Fibroblast of skin of left quadriceps (primary cell): ENCODE measurements at regions not wholly inside any gene's neighbourhood (a gene's known extent, or its start where the extent isn't known, plus 50 kb on each side); places are given as distances from the start of the nearest gene placed in this dataset.
"Not testable (repeated sequence)": the region's sequence is repeated elsewhere in the genome, so short reads cannot be mapped to it uniquely, and the experiment has no call there.

Experiments
- DNase-seq, 2 experiments: peaks; one replicate each; pipeline ENCODE4 v3.0.0-alpha.2; 2013; ENCODE audit warnings: low read depth in 2 of 2

DNA sequence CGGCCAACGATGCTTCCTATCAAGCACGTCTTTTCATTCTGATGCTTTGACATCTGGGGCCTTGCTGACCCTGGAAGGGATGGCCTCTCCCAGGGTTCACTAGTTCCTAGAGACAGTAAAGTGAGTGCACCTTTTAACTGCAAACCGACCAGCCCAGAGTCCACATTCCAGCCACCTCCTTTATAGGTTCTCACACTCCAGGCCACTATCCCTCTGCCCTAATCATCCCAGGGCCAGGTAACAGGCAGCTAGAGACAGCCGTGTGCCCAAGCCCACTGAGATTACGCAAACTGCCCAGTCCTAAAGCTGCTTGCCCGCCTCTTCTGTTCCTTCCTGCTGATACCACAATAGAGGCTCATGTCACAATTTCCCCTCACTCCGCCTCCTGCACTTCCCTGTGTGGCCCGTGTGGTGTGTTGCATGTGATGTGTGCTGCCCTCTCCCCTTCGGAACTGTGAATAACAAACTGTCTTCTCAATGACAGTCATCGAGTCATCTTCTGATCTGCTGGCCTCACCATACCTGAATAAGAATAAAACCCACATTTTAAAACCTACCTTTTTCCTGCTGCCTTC, 123.7 kb upstream of the EXOC2 start:
- no peak for DNase-seq

DNA sequence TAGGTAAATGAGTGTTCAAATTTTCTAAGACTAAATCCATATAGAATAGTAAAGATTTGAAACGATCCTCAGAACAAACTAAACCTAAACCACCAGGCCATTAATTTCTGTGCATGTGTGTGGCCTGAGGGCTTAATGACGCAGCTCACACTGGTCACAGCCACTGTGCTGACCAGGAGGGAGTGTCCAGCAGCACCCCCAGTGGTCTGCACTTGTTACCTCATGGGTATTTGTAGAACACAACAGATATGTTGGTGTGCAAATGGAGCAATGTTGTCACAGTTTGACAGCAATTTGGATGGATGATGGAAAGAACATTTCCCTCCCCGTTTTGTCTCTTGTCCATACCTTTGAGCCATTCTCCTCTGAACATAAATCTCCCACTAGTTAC, 122.4 kb upstream of the EXOC2 start:
- no peak for DNase-seq

DNA sequence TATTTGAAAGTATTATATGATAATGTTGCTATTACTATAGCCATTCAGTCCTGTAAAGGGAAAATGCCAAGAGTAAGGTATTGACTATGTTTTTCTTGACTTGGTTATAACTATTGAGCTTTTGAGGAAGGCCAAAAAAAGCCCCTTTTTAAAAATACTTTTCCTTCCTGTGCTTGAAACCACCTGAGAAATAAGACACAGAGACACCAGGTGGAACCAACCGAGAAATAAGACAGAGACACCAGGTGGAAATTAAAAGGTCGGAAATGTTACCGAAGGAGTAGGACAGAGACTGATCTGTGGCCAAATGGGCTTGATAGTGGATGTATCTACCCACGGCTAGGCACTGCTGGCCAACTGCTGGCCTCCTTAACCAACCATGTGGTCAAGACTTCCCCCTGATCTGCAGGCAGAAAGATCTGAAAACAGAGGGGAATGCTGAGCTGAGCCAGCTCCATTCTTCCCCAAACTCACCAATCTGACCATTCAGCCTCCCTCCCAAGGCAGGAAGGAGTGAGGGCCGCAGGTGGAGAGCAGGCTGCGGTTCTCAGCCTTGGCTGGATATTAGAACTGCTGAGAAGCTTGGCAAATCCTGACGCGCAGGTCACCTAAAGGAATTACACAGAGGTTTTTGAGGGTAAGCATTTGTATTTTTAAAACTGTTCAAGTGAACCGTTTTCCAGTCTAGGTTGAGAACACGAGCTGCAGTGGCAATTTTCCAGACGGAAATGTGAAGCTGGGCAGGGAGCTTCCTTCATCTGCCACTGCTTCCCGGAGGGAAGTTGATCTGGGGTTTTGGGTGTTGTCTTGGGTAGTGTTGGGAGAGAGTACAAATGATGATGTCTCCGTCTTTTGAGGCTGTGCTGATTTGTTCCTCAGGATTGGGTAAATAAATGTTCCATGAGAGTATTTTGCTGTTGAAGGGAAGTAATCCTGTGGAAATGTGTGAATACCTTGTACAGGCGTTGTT, 121.7 kb upstream of the EXOC2 start:
- DNase-seq, result no peak

DNA sequence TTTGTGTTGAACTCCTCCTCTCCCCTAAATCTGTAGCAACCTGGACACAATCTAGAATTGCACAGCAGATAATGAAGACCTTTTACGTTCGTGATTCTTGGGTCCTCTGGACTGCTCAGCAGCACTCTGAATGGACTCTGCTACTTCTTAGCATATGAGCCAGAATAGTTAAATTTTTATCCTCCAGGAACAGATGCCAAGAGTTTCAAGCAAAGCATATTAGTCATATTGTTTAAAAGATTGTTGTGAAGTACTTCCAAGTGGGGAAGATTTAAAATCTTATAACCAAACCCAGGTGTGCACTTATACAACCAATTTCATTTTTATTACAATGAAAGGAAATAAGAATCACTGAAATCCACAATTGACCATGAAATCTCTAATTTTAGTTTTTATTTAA, 118.9 kb upstream of the EXOC2 start:
- DNase-seq, result no peak

DNA sequence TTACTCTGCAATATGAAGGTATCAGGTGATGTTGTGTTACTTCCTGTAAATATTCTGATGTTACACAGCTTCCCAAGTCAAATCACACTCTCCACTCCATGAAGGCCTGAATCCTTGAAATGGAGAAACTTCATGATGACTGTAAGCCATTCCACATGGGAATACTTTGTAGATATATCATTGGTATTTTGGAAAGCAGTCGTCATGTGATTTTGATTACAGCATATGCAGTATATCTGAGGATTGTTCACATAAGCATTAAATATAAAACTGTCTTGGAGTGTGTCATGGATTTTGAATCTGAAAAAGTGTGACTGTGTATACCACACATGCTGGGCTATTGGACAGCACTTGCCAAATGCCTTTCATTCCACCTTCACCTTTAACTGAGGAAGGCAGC, 118.3 kb upstream of the EXOC2 start:
- peak in 1 of 2 experiments; percentile 3 for DNase-seq

DNA sequence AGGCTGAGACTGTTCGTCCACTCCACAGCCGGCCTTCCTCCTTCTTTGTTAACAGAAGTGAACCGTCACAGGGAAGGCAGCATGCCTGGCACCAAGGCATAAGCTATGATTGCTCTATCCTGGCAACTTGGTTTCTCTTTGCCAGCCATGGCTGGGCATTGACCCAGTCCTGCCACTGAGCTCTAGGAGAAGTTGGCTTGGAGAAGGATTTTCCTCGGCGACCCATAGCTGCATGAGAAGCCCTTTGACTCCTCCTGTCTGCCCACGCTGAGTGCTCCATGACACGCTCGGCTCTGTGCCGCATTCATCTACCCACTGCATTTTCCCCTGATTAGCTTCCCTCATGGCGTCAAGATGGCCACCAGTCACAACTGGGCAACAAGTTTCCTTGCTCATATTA, 111.8 kb upstream of the EXOC2 start:
- no peak for DNase-seq

DNA sequence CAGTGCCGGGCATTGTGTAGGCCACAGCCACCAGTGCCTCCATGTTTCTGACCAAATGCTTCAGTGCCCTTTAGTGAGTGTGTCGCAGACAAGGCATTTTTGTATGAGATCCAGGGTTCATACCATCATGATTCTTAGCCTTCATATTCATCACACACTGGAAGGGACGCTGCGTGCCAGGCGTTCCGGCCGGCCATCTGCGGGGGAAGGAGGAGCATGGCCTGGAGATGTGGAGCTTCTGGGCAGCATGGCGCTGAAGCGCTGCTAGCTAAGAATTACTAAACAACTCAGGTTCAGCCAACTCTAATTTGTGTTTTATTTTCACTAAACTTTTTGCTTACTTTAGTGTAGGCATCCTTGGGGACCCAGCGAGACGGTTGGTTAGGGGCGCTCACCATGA, 111.4 kb upstream of the EXOC2 start:
- no peak for DNase-seq

DNA sequence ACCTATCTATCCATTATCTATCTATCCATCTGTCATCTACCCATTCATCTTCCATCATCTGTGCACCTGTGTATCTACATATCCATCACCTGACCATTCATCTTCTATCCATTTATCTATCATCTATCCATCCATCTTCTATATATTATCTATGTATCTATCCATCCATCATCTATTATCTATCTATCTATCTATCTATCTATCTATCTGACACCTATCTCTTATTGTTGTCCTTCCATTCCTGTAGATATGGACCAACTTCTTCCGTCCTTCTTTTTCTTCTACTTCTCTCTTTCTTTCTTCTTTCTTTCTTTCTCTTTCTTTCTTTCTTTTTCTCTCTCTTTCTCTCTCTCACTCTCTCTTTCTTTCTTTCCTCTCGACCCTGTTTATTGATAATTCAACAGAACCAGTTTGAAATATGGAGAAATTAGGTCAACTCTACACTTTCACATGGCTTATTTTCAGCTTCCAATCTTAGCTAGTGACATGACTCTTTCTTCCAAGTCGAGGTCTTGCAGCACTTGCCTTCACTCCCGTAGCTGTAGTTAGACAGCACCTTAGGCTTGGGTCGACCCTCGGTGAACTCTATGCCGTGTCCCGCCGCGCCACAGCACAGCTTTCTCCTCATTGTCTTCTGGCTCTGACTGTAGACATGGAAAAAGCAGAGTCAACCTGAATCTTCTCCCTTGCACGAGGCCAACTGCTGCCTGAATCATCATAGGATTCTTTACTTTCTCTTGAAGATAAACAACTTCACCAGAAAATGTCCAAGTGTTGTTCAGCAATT, 110.4 kb upstream of the EXOC2 start:
- DNase-seq, result no peak

DNA sequence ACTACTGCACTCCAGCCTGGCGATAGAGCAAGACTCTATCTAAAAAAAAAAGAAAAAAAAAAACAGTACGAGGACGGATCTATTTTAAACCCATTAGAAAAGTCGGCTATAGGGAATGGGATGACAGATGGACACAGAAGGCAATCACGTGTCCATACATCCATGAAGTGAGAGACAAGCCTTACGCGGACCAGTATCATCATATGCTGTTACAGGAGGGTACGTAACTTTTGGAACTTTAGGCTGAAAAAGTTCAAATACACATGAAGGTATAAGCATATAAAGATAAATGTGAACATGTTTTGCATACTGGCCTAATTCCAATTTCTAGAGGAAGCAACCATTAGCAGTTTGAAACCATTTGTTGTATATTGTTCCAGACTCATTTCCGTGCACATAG, 109.8 kb upstream of the EXOC2 start:
- DNase-seq, result no peak

DNA sequence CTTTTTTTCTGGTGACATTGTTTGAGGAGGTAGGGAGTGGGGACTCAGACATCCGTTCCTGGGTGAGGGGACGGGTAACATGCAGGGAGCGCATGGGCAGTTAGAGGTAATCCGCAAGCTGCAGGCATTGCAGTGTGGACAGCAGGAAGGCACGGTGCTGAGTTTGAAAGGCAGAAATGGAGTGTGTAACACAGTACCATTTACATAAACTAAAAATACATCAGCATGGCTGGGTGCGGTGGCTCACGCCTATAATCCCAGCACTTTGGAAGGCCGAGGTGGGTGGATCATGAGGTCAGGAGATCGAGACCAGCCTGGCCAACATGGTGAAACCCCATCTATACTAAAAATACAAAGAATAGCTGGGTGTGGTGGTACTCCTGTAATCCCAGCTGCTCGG, 109.3 kb upstream of the EXOC2 start:
- DNase-seq, result not testable (repeated sequence)

DNA sequence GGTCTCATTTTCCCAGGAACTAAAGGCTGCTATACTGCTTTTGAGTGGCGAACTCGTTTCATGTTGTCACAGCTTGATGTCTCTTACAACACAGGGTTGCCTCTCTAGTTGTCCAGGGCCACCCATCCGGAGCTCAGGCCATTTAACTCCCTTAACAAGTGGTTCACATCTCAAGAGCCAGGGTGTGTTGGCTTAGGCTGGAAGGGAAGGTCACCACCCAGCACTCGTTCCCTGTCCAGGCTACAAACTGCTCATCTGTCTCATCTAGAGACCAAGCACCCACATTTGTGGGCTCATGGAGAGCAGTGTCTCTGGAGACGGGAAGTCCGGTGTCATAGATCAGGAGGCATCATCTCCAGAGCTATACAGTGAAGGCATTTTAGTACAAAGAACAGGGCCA, 106.8 kb upstream of the EXOC2 start:
- no peak for DNase-seq

DNA sequence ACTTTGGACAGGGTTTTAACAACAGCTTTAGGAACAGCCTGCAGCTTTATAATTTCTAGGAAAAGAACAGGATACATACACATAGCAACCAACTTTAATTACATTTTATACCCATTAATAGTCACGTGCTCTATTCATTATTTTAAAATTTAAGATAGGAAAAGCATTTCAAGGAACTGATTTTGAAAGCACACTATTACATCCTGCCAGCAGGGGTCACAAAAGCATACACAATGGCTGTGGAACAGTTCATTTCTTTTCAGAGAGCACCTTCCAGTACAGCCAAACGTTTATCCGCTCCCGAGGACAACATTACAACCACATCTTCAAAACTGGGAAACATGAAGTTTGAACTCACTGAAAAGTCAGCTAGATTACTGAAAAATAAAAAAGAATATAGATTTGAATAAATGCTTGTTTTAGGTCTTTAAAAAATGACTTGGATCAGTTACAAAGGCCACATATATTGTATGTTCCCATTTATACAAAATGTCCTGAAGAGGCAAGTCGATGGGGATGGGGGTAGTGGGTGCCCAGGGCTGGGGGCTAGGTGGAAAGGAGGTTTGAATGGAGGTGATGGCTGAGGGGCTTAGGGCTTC, 104.6 kb upstream of the EXOC2 start:
- DNase-seq, result peak; percentile 12 to 16

DNA sequence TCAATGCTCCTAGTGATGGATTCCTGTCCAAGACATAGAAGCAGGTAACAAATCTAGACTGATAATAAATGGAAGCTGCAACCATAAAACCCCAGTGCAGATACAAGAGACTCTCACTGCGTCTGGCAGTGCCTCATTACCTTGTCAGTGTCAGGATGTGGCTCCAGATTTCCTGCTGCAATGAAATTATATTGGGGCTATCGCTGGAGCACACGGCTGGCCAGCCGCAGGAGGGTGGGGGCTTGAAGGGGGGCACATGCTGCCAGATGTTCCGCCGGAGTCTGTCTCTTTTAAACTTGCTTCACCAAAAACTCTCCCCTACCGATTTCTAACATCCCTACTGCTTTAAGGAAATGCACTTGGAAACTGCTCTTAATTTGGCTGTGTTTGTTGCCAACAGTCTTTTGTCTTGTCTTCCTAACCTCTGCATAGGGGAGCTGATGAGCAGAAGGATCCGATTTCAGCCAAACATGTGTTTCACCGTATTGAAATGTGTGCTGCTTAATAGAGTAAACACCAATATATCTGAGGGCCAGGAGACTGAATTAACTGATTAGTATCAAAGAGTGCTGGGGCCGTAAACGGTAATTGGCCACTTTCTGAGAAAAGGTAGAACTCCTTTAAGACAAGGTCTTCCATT, 102.2 kb upstream of the EXOC2 start:
- no peak for DNase-seq

DNA sequence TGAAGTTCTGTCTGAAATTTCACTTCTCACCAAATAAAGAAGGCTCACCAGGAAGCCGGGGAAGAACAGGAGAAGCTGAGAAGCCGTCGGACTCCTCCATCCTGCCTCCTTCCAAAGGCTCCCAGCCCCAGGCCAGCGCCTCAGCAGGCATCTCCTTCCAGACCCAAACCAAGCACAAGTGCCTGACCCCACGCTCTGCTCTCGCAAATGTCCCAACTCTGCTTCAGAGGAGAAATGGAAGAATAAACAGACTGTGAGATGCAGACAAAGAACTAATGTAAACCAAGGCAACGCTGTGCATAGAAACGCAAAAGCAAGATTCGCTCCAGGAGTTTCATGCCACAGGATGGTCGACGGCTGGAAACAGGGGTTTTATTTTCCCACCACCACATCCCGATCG, 100.3 kb upstream of the EXOC2 start:
- DNase-seq, result no peak

DNA sequence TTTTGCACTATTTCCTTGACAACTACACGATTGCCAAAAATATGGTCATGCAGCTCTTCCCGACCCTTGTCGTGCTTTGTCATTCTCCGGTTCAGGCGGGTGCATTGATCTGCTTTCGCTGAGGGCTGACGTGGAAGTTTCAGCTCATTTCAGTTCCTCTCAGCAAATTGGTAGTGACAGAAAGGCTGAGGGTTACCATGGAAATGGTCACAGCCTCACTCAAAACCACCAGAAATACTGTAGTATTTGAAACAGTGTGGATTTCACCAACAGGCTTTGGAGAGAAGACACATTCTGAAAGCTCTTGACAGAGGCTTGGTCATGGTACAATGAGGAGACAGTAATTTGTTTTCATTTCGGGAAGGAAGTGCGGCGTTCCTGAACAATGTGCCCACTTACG, 99.7 kb upstream of the EXOC2 start:
- no peak for DNase-seq

DNA sequence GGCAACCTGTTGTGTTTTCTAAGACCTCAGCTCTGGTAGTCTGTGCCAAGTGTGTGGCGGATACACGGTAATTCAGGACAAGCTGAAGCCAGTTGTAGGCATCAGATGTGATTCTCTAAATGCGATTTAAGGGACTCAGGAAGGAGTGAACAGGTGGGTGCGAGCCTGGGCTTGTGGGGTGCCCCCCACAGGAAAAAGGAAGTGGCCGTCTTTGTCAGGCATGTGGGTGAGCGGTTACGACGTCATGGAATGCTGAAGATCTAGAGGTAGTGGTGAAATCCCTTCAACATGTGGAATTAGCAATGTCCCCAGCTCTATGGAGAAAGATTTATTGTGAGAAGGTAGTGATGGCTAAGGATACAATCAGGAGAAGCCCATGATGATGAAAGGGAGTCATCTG, 95.1 kb upstream of the EXOC2 start:
- no peak for DNase-seq

DNA sequence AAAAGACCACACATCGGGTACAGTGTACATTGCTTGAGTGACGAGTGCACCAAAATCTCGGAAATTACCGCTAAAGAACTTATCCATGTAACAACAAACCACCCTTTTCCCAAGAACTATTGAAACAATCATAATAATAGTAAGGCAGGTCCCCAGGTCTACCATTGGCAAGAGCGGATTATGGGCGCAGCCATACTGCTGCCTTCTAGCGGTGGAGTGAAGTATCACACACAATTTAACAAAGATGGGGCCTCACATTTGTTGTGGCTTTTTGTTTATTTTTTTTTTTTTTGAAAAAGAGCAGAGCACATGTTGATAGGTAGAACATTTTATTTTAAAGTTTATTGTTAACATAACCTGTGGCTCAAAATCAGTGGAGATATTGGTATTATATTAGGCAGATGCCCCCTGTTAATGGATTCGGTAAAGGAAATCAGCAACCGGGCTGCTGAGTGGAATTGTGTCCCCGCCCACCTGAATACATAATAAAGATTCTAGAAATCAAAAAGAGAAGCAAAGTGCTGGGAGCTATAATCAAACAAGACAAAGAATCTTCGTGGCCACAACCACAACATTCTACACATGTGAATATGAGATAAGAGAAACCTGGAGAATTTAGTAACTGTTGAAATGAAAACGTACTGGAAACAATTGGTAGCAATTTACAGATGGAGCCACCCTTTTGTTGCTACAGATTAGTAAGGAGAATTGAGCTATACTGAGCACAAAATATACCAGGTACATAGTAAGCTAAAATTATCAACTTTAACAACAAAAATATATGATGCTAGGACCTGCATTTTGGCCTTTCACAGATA, 94.2 kb upstream of the EXOC2 start:
- no peak for DNase-seq

DNA sequence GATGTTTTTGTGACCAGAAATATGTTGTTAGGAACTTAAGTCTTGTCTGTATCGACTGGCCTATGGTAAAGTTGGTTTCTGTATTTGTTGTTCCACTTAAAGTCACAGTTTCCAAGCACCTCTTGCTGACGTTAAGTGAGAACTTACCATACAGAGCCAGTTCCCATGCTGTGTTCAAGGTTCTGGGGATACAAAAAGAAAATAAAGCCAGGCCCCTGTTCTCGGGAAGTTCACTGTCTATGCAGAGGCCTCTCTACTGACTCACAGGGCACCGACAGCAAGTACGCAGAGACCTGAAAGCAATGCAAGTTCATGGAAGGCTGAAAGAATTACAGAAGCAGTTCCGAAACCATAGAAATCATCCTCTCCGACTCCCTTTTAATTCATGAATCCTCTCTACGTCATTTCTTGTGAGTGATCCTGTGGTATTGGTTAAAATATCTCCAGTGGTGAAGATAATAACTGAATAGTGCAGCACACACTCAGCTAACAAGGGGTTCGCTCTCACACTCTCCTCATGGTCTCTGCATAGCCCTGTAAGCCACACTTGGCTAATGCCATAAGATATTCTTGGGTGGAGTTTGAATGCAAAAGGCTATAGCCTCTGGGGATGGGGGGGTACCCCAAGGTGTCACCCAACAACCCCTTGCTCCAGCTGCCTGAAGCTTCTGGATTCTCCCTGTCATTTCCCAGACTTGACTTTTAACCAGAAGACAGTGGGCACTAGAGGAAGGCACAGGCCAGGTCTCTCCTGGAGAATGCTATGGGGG, 91.2 kb upstream of the EXOC2 start:
- no peak for DNase-seq

DNA sequence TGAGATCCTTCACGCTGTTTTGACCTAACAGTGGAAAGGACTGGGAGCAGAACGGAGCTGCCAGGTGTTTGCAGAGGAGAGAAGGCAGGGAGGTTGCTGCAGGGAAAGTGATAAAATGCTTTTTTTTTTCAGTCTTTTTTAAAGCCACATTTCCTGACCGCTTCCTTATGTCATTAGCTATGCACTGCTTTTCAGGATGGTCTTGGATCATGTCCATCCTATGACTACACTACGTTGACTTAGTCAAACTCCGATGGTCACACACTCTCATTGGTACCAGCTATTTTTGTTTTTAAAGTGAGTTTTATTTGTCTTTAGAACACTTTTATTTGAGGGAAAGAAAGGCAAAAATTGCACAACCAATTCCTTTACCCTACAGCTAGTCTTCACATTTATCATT, 89.2 kb upstream of the EXOC2 start:
- no peak for DNase-seq

DNA sequence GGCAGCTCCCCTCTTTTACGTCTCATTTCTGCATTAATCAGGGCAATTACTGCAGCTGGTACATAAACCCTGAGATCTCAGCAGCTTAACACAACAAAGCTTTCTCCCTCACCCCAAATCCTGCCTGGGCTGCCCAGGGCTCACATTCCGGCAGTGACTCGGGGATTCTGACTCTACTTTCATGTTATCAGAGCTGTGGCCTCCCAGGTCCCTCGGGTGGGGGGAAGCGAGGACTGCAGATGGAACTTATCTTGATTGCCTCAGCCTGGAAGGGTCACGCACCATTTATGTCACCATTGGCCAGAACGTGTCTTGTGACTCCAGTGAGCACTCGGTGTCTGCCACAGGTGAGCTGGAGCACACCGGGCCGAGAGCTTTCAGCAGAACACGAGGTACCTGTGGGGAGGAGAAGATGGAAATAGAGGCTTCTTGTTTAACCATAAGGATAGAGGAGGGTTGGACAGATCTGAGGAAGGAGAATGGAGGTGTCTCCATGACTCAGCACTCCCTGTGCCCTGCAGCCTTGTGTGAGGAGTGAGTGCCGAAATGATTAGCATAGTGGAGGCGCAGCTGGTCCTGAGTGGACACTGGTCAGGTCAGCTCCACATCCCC, 88.5 kb upstream of the EXOC2 start:
- DNase-seq, result no peak
